GM23338 (cell line): ENCODE measurements at regions not wholly inside any gene's neighbourhood (a gene's known extent, or its start where the extent isn't known, plus 50 kb on each side); places are given as distances from the start of the nearest gene placed in this dataset.

Experiments
- ATAC-seq: fragments of 200-7000 bp; cut with Tn5 transposase; 3 replicates; pipeline ENCODE4 v1.9.1; 2020
- DNase-seq: peaks from one replicate; pipeline ENCODE4 v3.0.0-alpha.2; 2015; ENCODE audit warnings: low spot score
- H2AFZ ChIP-seq: fragments of 200-600 bp; sonication (generic); 2 replicates; pipeline ENCODE4 v1.8.0; 2016; ENCODE audit warnings: antibody characterized with exemption, mild to moderate bottlenecking, moderate library complexity
- H3F3A ChIP-seq: fragments of 200-600 bp; sonication (generic); replicated peaks from 2 replicates; pipeline ENCODE4 v1.8.0; 2017; ENCODE audit warnings: antibody characterized with exemption, mixed run types, low read depth
- H3K27ac ChIP-seq: fragments of 200-600 bp; sonication (generic); 2 replicates; pipeline ENCODE4 v1.6.1; 2016; ENCODE audit warnings: low read depth
- H3K27me3 ChIP-seq: fragments of 200-600 bp; sonication (generic); 2 replicates; pipeline ENCODE4 v1.8.0; 2016; ENCODE audit warnings: mild to moderate bottlenecking, mixed run types, moderate library complexity; ENCODE audit not compliant: insufficient read depth
- H3K36me3 ChIP-seq: fragments of 200-600 bp; sonication (generic); 2 replicates; pipeline ENCODE4 v1.8.0; 2016; ENCODE audit warnings: mild to moderate bottlenecking; ENCODE audit not compliant: insufficient read depth
- H3K4me1 ChIP-seq: fragments of 200-600 bp; sonication (generic); 2 replicates; pipeline ENCODE4 v1.8.0; 2016; ENCODE audit warnings: mild to moderate bottlenecking, moderate library complexity; ENCODE audit not compliant: insufficient read depth
- H3K4me2 ChIP-seq: fragments of 200-600 bp; sonication (generic); 2 replicates; pipeline ENCODE4 v1.7.1; 2017; ENCODE audit warnings: mixed run types
- H3K4me3 ChIP-seq: fragments of 200-600 bp; sonication (generic); 2 replicates; pipeline ENCODE4 v1.6.1; 2016; ENCODE audit warnings: mixed run types
- H3K79me2 ChIP-seq: fragments of 200-600 bp; sonication (generic); replicated peaks from 2 replicates; pipeline ENCODE4 v1.8.0; 2017; ENCODE audit warnings: mild to moderate bottlenecking; ENCODE audit not compliant: insufficient read depth
- H3K9me2 ChIP-seq: fragments of 200-600 bp; sonication (generic); 2 replicates; pipeline ENCODE4 v1.8.0; 2017; ENCODE audit not compliant: insufficient read depth
- H4K20me1 ChIP-seq: fragments of 200-600 bp; sonication (generic); replicated peaks from 2 replicates; pipeline ENCODE4 v1.8.0; 2017; ENCODE audit warnings: mild to moderate bottlenecking; ENCODE audit not compliant: insufficient read depth
- H3K27ac Mint-ChIP-seq: 2 replicates; pipeline ENCODE4 v1.8.0; 2020; ENCODE audit warnings: inconsistent platforms, mild to moderate bottlenecking, moderate library complexity, mixed read lengths
- H3K27me3 Mint-ChIP-seq: 3 replicates; pipeline ENCODE4 v1.8.0; 2022; ENCODE audit warnings: low read depth, mild to moderate bottlenecking, moderate library complexity, mixed read lengths, inconsistent platforms; ENCODE audit not compliant: insufficient read depth, poor library complexity
- H3K36me3 Mint-ChIP-seq: 3 replicates; pipeline ENCODE4 v1.8.0; 2021; ENCODE audit warnings: low read depth, mild to moderate bottlenecking, inconsistent platforms, moderate library complexity, mixed read lengths
- H3K4me1 Mint-ChIP-seq: 3 replicates; pipeline ENCODE4 v1.8.0; 2020; ENCODE audit warnings: mild to moderate bottlenecking, inconsistent platforms, mixed read lengths
- H3K4me3 Mint-ChIP-seq: 3 replicates; pipeline ENCODE4 v1.8.0; 2021; ENCODE audit warnings: moderate library complexity, mild to moderate bottlenecking, inconsistent platforms, mixed read lengths
- H3K9me3 Mint-ChIP-seq: 3 replicates; pipeline ENCODE4 v1.8.0; 2020; ENCODE audit warnings: moderate library complexity, mild to moderate bottlenecking, inconsistent platforms, mixed read lengths
- CREB1 ChIP-seq: fragments of 250-450 bp; sonication (Bioruptor Pico); IDR thresholded peaks from 2 replicates; pipeline ENCODE4 v1.5.0; 2020; ENCODE audit warnings: low read depth, mild to moderate bottlenecking, moderate library complexity
- ETS1 ChIP-seq: IDR thresholded peaks from 2 replicates; pipeline ENCODE4 v1.6.1; 2016; ENCODE audit warnings: antibody characterized with exemption
- EZH2 ChIP-seq: fragments of 200-600 bp; sonication (generic); IDR thresholded peaks from one replicate; pipeline ENCODE4 v1.8.0; 2017; ENCODE audit warnings: antibody characterized with exemption, mild to moderate bottlenecking, low read depth; ENCODE audit not compliant: unreplicated experiment
- JUNB ChIP-seq: IDR thresholded peaks from one replicate; pipeline ENCODE4 v1.6.1; 2016; ENCODE audit warnings: antibody characterized with exemption; ENCODE audit not compliant: unreplicated experiment
- NANOG ChIP-seq: IDR thresholded peaks from 2 replicates; pipeline ENCODE4 v1.6.1; 2016; ENCODE audit warnings: antibody characterized with exemption, borderline replicate concordance
- POLR2AphosphoS5 ChIP-seq: IDR thresholded peaks from 2 replicates; pipeline ENCODE4 v1.6.1; 2016; ENCODE audit warnings: antibody characterized with exemption, low read depth
- STAT1 ChIP-seq: IDR thresholded peaks from one replicate; pipeline ENCODE4 v1.6.1; 2016; ENCODE audit warnings: antibody characterized with exemption; ENCODE audit not compliant: unreplicated experiment
- ZNF114 ChIP-seq: fragments of 250-450 bp; sonication (Bioruptor Pico); IDR thresholded peaks from 2 replicates; pipeline ENCODE4 v1.5.0; 2020; ENCODE audit warnings: mild to moderate bottlenecking, moderate library complexity
- ZNF331 ChIP-seq: fragments of 250-450 bp; sonication (Bioruptor Pico); IDR thresholded peaks from 2 replicates; pipeline ENCODE4 v1.5.0; 2020; ENCODE audit warnings: low read depth, mild to moderate bottlenecking, moderate library complexity
- TF ChIP-seq, protein P1 (sequence below): IDR thresholded peaks from one replicate; pipeline ENCODE4 v1.6.1; 2018; ENCODE audit warnings: antibody characterized with exemption; ENCODE audit not compliant: unreplicated experiment
- TF ChIP-seq, protein P2 (sequence below), 2 experiments: fragments of 200-600 bp in 1 of 2; sonication (generic) in 1 of 2; conservative IDR thresholded peaks; 2 replicates each; pipeline versions ENCODE4 v1.5.1 to v1.6.1; 2016 to 2017; ENCODE audit warnings: antibody characterized with exemption in 2 of 2, low read depth in 2 of 2, mild to moderate bottlenecking in 2 of 2, moderate library complexity in 1 of 2
- TF ChIP-seq, protein P3 (sequence below): fragments of 250-450 bp; sonication (Bioruptor Pico); IDR thresholded peaks from 2 replicates; pipeline ENCODE4 v1.5.0; 2020; ENCODE audit warnings: mild to moderate bottlenecking, moderate library complexity

GRCh38 chr9:115671236-115671962 lies 482.2 kb upstream of the PAPPA start:
- Histone ChIP-seq H3K4me2 (no peak overlapping the region), H3K27ac (no peak overlapping the region), H3K27me3 (no peaks in the 10 kb centered on the region), H3K9me2 (0 out of 2 replicates have a peak, but pooled peaks cover 9% of the 10 kb centered on the region), H3K79me2 (no peaks in the 10 kb centered on the region), H3K36me3 (no peaks in the 10 kb centered on the region), H4K20me1 (no peaks in the 10 kb centered on the region), H2AFZ (no peak overlapping the region), H3K4me3 (no peak overlapping the region), H3F3A (no peaks in the 10 kb centered on the region), H3K4me1 (no peaks in the 10 kb centered on the region)
- DNase-seq (no peak), ATAC-seq (no peak)
- Mint-ChIP-seq H3K27me3 (no peaks in the 10 kb centered on the region), H3K4me1 (peaks cover 2% of the 10 kb centered on the region; the same call in 1 of the 3 replicates), H3K36me3 (peaks cover under 1% of the 10 kb centered on the region; the same call in 1 of the 3 replicates), H3K27ac (no peak overlapping the region), H3K9me3 (peaks cover 4% of the 10 kb centered on the region; the same call in 1 of the 3 replicates), H3K4me3 (no peak overlapping the region)
- TF ChIP-seq EZH2: no peak
- no peak for TF ChIP-seq ZNF331 (CRISPR knock-in tag)
- TF ChIP-seq NANOG: no peak
- TF ChIP-seq, protein P1, sequence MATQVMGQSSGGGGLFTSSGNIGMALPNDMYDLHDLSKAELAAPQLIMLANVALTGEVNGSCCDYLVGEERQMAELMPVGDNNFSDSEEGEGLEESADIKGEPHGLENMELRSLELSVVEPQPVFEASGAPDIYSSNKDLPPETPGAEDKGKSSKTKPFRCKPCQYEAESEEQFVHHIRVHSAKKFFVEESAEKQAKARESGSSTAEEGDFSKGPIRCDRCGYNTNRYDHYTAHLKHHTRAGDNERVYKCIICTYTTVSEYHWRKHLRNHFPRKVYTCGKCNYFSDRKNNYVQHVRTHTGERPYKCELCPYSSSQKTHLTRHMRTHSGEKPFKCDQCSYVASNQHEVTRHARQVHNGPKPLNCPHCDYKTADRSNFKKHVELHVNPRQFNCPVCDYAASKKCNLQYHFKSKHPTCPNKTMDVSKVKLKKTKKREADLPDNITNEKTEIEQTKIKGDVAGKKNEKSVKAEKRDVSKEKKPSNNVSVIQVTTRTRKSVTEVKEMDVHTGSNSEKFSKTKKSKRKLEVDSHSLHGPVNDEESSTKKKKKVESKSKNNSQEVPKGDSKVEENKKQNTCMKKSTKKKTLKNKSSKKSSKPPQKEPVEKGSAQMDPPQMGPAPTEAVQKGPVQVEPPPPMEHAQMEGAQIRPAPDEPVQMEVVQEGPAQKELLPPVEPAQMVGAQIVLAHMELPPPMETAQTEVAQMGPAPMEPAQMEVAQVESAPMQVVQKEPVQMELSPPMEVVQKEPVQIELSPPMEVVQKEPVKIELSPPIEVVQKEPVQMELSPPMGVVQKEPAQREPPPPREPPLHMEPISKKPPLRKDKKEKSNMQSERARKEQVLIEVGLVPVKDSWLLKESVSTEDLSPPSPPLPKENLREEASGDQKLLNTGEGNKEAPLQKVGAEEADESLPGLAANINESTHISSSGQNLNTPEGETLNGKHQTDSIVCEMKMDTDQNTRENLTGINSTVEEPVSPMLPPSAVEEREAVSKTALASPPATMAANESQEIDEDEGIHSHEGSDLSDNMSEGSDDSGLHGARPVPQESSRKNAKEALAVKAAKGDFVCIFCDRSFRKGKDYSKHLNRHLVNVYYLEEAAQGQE: no peak
- TF ChIP-seq, protein P2, sequence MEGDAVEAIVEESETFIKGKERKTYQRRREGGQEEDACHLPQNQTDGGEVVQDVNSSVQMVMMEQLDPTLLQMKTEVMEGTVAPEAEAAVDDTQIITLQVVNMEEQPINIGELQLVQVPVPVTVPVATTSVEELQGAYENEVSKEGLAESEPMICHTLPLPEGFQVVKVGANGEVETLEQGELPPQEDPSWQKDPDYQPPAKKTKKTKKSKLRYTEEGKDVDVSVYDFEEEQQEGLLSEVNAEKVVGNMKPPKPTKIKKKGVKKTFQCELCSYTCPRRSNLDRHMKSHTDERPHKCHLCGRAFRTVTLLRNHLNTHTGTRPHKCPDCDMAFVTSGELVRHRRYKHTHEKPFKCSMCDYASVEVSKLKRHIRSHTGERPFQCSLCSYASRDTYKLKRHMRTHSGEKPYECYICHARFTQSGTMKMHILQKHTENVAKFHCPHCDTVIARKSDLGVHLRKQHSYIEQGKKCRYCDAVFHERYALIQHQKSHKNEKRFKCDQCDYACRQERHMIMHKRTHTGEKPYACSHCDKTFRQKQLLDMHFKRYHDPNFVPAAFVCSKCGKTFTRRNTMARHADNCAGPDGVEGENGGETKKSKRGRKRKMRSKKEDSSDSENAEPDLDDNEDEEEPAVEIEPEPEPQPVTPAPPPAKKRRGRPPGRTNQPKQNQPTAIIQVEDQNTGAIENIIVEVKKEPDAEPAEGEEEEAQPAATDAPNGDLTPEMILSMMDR (conservative IDR thresholded peaks at IDR 0.05; ENCODE audit: low read depth in 2 of 2): no peak
- no peak for TF ChIP-seq JUNB
- TF ChIP-seq, protein P3, sequence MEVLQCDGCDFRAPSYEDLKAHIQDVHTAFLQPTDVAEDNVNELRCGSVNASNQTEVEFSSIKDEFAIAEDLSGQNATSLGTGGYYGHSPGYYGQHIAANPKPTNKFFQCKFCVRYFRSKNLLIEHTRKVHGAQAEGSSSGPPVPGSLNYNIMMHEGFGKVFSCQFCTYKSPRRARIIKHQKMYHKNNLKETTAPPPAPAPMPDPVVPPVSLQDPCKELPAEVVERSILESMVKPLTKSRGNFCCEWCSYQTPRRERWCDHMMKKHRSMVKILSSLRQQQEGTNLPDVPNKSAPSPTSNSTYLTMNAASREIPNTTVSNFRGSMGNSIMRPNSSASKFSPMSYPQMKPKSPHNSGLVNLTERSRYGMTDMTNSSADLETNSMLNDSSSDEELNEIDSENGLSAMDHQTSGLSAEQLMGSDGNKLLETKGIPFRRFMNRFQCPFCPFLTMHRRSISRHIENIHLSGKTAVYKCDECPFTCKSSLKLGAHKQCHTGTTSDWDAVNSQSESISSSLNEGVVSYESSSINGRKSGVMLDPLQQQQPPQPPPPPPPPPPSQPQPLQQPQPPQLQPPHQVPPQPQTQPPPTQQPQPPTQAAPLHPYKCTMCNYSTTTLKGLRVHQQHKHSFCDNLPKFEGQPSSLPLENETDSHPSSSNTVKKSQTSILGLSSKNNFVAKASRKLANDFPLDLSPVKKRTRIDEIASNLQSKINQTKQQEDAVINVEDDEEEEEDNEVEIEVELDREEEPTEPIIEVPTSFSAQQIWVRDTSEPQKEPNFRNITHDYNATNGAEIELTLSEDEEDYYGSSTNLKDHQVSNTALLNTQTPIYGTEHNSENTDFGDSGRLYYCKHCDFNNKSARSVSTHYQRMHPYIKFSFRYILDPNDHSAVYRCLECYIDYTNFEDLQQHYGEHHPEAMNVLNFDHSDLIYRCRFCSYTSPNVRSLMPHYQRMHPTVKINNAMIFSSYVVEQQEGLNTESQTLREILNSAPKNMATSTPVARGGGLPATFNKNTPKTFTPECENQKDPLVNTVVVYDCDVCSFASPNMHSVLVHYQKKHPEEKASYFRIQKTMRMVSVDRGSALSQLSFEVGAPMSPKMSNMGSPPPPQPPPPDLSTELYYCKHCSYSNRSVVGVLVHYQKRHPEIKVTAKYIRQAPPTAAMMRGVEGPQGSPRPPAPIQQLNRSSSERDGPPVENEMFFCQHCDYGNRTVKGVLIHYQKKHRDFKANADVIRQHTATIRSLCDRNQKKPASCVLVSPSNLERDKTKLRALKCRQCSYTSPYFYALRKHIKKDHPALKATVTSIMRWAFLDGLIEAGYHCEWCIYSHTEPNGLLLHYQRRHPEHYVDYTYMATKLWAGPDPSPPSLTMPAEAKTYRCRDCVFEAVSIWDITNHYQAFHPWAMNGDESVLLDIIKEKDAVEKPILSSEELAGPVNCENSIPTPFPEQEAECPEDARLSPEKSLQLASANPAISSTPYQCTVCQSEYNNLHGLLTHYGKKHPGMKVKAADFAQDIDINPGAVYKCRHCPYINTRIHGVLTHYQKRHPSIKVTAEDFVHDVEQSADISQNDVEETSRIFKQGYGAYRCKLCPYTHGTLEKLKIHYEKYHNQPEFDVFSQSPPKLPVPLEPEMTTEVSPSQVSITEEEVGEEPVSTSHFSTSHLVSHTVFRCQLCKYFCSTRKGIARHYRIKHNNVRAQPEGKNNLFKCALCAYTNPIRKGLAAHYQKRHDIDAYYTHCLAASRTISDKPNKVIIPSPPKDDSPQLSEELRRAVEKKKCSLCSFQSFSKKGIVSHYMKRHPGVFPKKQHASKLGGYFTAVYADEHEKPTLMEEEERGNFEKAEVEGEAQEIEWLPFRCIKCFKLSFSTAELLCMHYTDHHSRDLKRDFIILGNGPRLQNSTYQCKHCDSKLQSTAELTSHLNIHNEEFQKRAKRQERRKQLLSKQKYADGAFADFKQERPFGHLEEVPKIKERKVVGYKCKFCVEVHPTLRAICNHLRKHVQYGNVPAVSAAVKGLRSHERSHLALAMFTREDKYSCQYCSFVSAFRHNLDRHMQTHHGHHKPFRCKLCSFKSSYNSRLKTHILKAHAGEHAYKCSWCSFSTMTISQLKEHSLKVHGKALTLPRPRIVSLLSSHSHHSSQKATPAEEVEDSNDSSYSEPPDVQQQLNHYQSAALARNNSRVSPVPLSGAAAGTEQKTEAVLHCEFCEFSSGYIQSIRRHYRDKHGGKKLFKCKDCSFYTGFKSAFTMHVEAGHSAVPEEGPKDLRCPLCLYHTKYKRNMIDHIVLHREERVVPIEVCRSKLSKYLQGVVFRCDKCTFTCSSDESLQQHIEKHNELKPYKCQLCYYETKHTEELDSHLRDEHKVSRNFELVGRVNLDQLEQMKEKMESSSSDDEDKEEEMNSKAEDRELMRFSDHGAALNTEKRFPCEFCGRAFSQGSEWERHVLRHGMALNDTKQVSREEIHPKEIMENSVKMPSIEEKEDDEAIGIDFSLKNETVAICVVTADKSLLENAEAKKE (CRISPR knock-in tag): no peak
- no peak for TF ChIP-seq ETS1
- no peak for TF ChIP-seq ZNF114 (CRISPR knock-in tag)
- no peak for TF ChIP-seq POLR2AphosphoS5
- TF ChIP-seq CREB1 (CRISPR knock-in tag): no peak
- no peak for TF ChIP-seq STAT1
